ENCODE measurements at regions not wholly inside any gene's neighbourhood (a gene's known extent, or its start where the extent isn't known, plus 50 kb on each side); places are given as distances from the start of the nearest gene placed in this dataset.

GRCh38 chr12:89977405-89978085 lies 268.9 kb upstream of the ATP2B1 start:
- DNase-seq, result no peak

- no peak for DNase-seq
Measured at GRCh38 chr12:89976866-89977265, 268.2 kb upstream of the ATP2B1 start.

- DNase-seq, result no peak
Measured at GRCh38 chr12:89975574-89975973, 266.9 kb upstream of the ATP2B1 start.

GRCh38 chr12:89971880-89972279 lies 263.2 kb upstream of the ATP2B1 start:
- DNase-seq, result no peak

GRCh38 chr12:89970722-89971121 lies 262.1 kb upstream of the ATP2B1 start:
- DNase-seq, result no peak

GRCh38 chr12:89969093-89969492 lies 260.5 kb upstream of the ATP2B1 start:
- no peak for DNase-seq

- DNase-seq, result no peak
Measured at GRCh38 chr12:89968151-89968700, 259.6 kb upstream of the ATP2B1 start.

- no peak for DNase-seq
Measured at GRCh38 chr12:89966495-89967240, 258.0 kb upstream of the ATP2B1 start.

GRCh38 chr12:89965993-89966392 lies 257.4 kb upstream of the ATP2B1 start:
- DNase-seq, result no peak

- DNase-seq, result no peak
Measured at GRCh38 chr12:89962648-89963047, 254.0 kb upstream of the ATP2B1 start.

GRCh38 chr12:89960607-89961394 lies 252.2 kb upstream of the ATP2B1 start:
- no peak for DNase-seq

- no peak for DNase-seq
Measured at GRCh38 chr12:89960011-89960507, 251.4 kb upstream of the ATP2B1 start.

- no peak for DNase-seq
Measured at GRCh38 chr12:89959179-89959578, 250.5 kb upstream of the ATP2B1 start.

- DNase-seq, result no peak
Measured at GRCh38 chr12:89954259-89954658, 245.6 kb upstream of the ATP2B1 start.

- DNase-seq, result no peak
Measured at GRCh38 chr12:89951694-89952060, 243.0 kb upstream of the ATP2B1 start.

- DNase-seq, result no peak
Measured at GRCh38 chr12:89951050-89951693, 242.5 kb upstream of the ATP2B1 start.

- no peak for DNase-seq
Measured at GRCh38 chr12:89950421-89950820, 241.8 kb upstream of the ATP2B1 start.

- no peak for DNase-seq
Measured at GRCh38 chr12:89949457-89950195, 241.0 kb upstream of the ATP2B1 start.

GRCh38 chr12:89948271-89949175 lies 239.9 kb upstream of the ATP2B1 start:
- no peak for DNase-seq

GRCh38 chr12:89947437-89948270 lies 239.0 kb upstream of the ATP2B1 start:
- no peak for DNase-seq

All from NCI-H1930 (cell line).